ENCODE measurements at regions not wholly inside any gene's neighbourhood (a gene's known extent, or its start where the extent isn't known, plus 50 kb on each side); places are given as distances from the start of the nearest gene placed in this dataset.
"Not testable (repeated sequence)": the region's sequence is repeated elsewhere in the genome, so short reads cannot be mapped to it uniquely, and the experiment has no call there.

- no peak for DNase-seq
Observed at GRCh38 chr4:103305355-103305754, 107.2 kb upstream of the CENPE start.

- DNase-seq = no peak
Observed at GRCh38 chr4:103303011-103303410, 104.9 kb upstream of the CENPE start.

- no peak for DNase-seq
Observed at GRCh38 chr4:103292959-103293358, 94.8 kb upstream of the CENPE start.

GRCh38 chr4:103292373-103292772 is 94.2 kb upstream of the CENPE start:
- no peak for DNase-seq

GRCh38 chr4:103289186-103289585 is 91.0 kb upstream of the CENPE start:
- no peak for DNase-seq

- DNase-seq = no peak
Observed at GRCh38 chr4:103272174-103272573, 74.0 kb upstream of the CENPE start.

- no peak for DNase-seq
Observed at GRCh38 chr4:103268746-103269145, 70.6 kb upstream of the CENPE start.

GRCh38 chr4:103264905-103265304 is 66.8 kb upstream of the CENPE start:
- DNase-seq = no peak

- not testable (repeated sequence) for DNase-seq
Observed at GRCh38 chr4:103256068-103256467, 57.9 kb upstream of the CENPE start.

Measured in activated naive CD4-positive, alpha-beta T cell treated with Interleukin-2 at 50 U/mL for 16 hours (primary cell).